HL-60/S4 treated with retinoic acid at 250 ng/mL for 4 days and 3 days (cell line): ENCODE measurements at regions not wholly inside any gene's neighbourhood (a gene's known extent, or its start where the extent isn't known, plus 50 kb on each side); places are given as distances from the start of the nearest gene placed in this dataset.

Experiments used
- in situ Hi-C: fragments of 300-500 bp; cut with MboI; formaldehyde crosslinking; loops from 2 replicates; pipeline ENCODE4 v1.7.0; 2022; ENCODE audit warnings: low sequenced_read_pairs

- in situ Hi-C loops, result no loop called here
Observed at GRCh38 chr18:78895207-78896001, 84.2 kb upstream of the SALL3 start.

- in situ Hi-C loops, result no loop called here
Observed at GRCh38 chr18:78896111-78896905, 83.3 kb upstream of the SALL3 start.

- in situ Hi-C loops, result no loop called here
Observed at GRCh38 chr18:78898066-78898465, 81.6 kb upstream of the SALL3 start.

- in situ Hi-C loops, result no loop called here
Observed at GRCh38 chr18:78898635-78899034, 81.0 kb upstream of the SALL3 start.

GRCh38 chr18:78899241-78899640, 80.4 kb upstream of the SALL3 start:
- in situ Hi-C loops, result no loop called here

GRCh38 chr18:78900938-78901909, 78.4 kb upstream of the SALL3 start:
- in situ Hi-C loops, result no loop called here

GRCh38 chr18:78901923-78902794, 77.5 kb upstream of the SALL3 start:
- in situ Hi-C loops, result no loop called here

- in situ Hi-C loops, result no loop called here
Observed at GRCh38 chr18:78902795-78903435, 76.7 kb upstream of the SALL3 start.

- in situ Hi-C loops, result no loop called here
Observed at GRCh38 chr18:78903436-78904178, 76.0 kb upstream of the SALL3 start.

- in situ Hi-C loops, result no loop called here
Observed at GRCh38 chr18:78904179-78904531, 75.5 kb upstream of the SALL3 start.

- in situ Hi-C loops, result no loop called here
Observed at GRCh38 chr18:78905334-78905733, 74.3 kb upstream of the SALL3 start.

GRCh38 chr18:78906066-78906465, 73.6 kb upstream of the SALL3 start:
- in situ Hi-C loops, result no loop called here

- in situ Hi-C loops, result no loop called here
Observed at GRCh38 chr18:78908462-78909260, 71.0 kb upstream of the SALL3 start.

GRCh38 chr18:78911751-78912283, 67.8 kb upstream of the SALL3 start:
- in situ Hi-C loops, result no loop called here

GRCh38 chr18:78912336-78912735, 67.3 kb upstream of the SALL3 start:
- in situ Hi-C loops, result no loop called here

- in situ Hi-C loops, result no loop called here
Observed at GRCh38 chr18:78912844-78913243, 66.8 kb upstream of the SALL3 start.

- in situ Hi-C loops, result no loop called here
Observed at GRCh38 chr18:78913395-78913794, 66.2 kb upstream of the SALL3 start.

- in situ Hi-C loops, result no loop called here
Observed at GRCh38 chr18:78913830-78914231, 65.8 kb upstream of the SALL3 start.
